OCI-LY1 (cell line): ENCODE measurements at regions not wholly inside any gene's neighbourhood (a gene's known extent, or its start where the extent isn't known, plus 50 kb on each side); places are given as distances from the start of the nearest gene placed in this dataset.
"Not testable (repeated sequence)": the region's sequence is repeated elsewhere in the genome, so short reads cannot be mapped to it uniquely, and the experiment has no call there.

Experiments
- H2AFZ ChIP-seq: fragments of 200-600 bp; sonication (generic), shearing (Covaris generic); 2 replicates; pipeline ENCODE4 v1.6.0; 2014; ENCODE audit warnings: antibody characterized with exemption, mild to moderate bottlenecking, low read length
- H3F3A ChIP-seq: fragments of 200-600 bp; sonication (generic), shearing (Covaris generic); 2 replicates; pipeline ENCODE4 v1.6.0; 2014; ENCODE audit warnings: mild to moderate bottlenecking, antibody characterized with exemption, low read length, moderate library complexity; ENCODE audit not compliant: insufficient read depth
- H3K27ac ChIP-seq: fragments of 200-600 bp; sonication (generic); 2 replicates; pipeline ENCODE4 v1.5.1; 2014; ENCODE audit warnings: low read length, mixed run types, mild to moderate bottlenecking, low read depth; ENCODE audit not compliant: poor library complexity, severe bottlenecking
- H3K27me3 ChIP-seq: fragments of 200-600 bp; sonication (generic); 2 replicates; pipeline ENCODE4 v1.6.0; 2014; ENCODE audit warnings: antibody characterized with exemption, mild to moderate bottlenecking, low read length, moderate library complexity; ENCODE audit not compliant: insufficient read depth
- H3K36me3 ChIP-seq: fragments of 200-600 bp; sonication (generic); 2 replicates; pipeline ENCODE4 v1.6.1; 2014; ENCODE audit warnings: mild to moderate bottlenecking, antibody characterized with exemption, low read length, moderate library complexity, mixed read lengths; ENCODE audit not compliant: insufficient read depth
- H3K4me1 ChIP-seq: fragments of 200-600 bp; sonication (generic); 2 replicates; pipeline ENCODE4 v1.5.1; 2014; ENCODE audit warnings: mild to moderate bottlenecking, low read length, moderate library complexity; ENCODE audit not compliant: insufficient read depth, severe bottlenecking
- H3K4me2 ChIP-seq: fragments of 200-600 bp; sonication (generic), shearing (Covaris generic); 2 replicates; pipeline ENCODE4 v1.6.1; 2014; ENCODE audit warnings: low read length
- H3K4me3 ChIP-seq: fragments of 200-600 bp; sonication (generic); 2 replicates; pipeline ENCODE4 v1.5.1; 2014; ENCODE audit warnings: low read length, low read depth, mild to moderate bottlenecking, mixed read lengths; ENCODE audit not compliant: poor library complexity, severe bottlenecking
- H3K79me2 ChIP-seq: fragments of 200-600 bp; shearing (Covaris generic); 2 replicates; pipeline ENCODE4 v1.6.1; 2016; ENCODE audit warnings: mixed run types, low read length, mixed read lengths; ENCODE audit not compliant: insufficient read depth
- H3K9ac ChIP-seq: fragments of 200-600 bp; sonication (generic), shearing (Covaris generic); 2 replicates; pipeline ENCODE4 v1.6.1; 2014; ENCODE audit warnings: mild to moderate bottlenecking, low read length, mixed read lengths
- H3K9me2 ChIP-seq: fragments of 200-600 bp; sonication (generic), shearing (Covaris generic); 2 replicates; pipeline ENCODE4 v1.6.1; 2014; ENCODE audit warnings: low read depth, mild to moderate bottlenecking, low read length, mixed read lengths
- H3K9me3 ChIP-seq: fragments of 200-600 bp; shearing (Covaris generic); 2 replicates; pipeline ENCODE4 v1.6.1; 2014; ENCODE audit warnings: low read length, mixed read lengths
- H4K20me1 ChIP-seq: fragments of 200-600 bp; sonication (generic), shearing (Covaris generic); 2 replicates; pipeline ENCODE4 v1.6.0; 2016; ENCODE audit warnings: mild to moderate bottlenecking, low read length; ENCODE audit not compliant: insufficient read depth
- EZH2 ChIP-seq: fragments of 200-600 bp; sonication (generic), shearing (Covaris generic); IDR thresholded peaks from 2 replicates; pipeline ENCODE4 v1.8.0; 2017; ENCODE audit warnings: borderline replicate concordance, mixed run types, mild to moderate bottlenecking, antibody characterized with exemption, low read length, moderate library complexity, mixed read lengths
- TF ChIP-seq, protein P1 (sequence below): fragments of 200-600 bp; sonication (generic), shearing (Covaris generic); IDR thresholded peaks from 2 replicates; pipeline ENCODE4 v1.5.1; 2017; ENCODE audit warnings: mild to moderate bottlenecking, antibody characterized with exemption, low read length, moderate library complexity, mixed read lengths

DNA sequence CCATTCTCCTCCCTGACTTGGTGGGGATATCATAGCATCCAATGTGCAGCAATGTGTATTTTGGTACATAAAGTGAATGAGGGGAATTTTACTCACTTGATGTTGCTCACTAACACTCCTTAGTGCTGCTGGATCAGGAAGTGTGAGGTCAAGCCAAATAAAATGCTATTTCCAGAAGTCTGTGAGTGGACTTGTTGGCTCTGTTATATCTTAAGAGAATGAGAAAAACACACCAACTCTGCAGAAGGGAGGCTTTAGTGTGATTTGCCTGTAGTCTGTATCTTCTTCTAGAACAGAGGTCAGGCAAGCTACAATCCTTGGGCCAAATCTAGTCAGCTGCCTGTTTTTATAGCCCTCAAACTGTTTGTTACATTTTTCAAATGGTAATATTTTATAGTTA, 154.3 kb downstream of the POLR1F start:
- Histone ChIP-seq H3K27ac (no peak overlapping the region), H3K9ac (no peak overlapping the region), H2AFZ (no peak overlapping the region), H3K4me1 (no peaks in the 10 kb centered on the region), H3F3A (no peaks in the 10 kb centered on the region), H3K4me2 (no peak overlapping the region), H3K79me2 (no peaks in the 10 kb centered on the region), H4K20me1 (no peaks in the 10 kb centered on the region), H3K27me3 (no peaks in the 10 kb centered on the region), H3K9me3 (no peaks in the 10 kb centered on the region), H3K36me3 (no peaks in the 10 kb centered on the region), H3K4me3 (no peak overlapping the region), H3K9me2 (no peaks in the 10 kb centered on the region)
- TF ChIP-seq, protein P1, sequence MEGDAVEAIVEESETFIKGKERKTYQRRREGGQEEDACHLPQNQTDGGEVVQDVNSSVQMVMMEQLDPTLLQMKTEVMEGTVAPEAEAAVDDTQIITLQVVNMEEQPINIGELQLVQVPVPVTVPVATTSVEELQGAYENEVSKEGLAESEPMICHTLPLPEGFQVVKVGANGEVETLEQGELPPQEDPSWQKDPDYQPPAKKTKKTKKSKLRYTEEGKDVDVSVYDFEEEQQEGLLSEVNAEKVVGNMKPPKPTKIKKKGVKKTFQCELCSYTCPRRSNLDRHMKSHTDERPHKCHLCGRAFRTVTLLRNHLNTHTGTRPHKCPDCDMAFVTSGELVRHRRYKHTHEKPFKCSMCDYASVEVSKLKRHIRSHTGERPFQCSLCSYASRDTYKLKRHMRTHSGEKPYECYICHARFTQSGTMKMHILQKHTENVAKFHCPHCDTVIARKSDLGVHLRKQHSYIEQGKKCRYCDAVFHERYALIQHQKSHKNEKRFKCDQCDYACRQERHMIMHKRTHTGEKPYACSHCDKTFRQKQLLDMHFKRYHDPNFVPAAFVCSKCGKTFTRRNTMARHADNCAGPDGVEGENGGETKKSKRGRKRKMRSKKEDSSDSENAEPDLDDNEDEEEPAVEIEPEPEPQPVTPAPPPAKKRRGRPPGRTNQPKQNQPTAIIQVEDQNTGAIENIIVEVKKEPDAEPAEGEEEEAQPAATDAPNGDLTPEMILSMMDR: no peak
- TF ChIP-seq EZH2: no peak

DNA sequence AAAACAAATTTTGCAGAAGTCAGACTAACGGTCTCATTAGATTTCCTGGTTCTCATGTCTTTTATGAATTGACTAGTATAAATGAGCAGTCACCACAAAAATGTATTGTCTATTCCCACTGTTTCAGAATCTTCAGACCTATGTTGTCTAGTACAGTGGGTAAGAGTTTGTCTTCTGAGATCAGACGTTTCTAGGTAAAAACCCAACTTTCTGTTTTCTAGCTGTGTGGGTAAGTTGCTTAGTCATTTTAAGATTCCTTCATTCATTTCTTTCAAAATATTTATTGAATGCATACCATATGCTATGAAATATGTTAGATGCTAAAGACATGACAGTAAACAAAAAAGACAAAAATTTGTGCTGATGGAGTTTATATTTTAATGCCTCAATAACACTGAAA, 156.3 kb downstream of the POLR1F start:
- no peak for TF ChIP-seq EZH2
- TF ChIP-seq, protein P1: no peak
- no peak overlapping the region for H3K9ac ChIP-seq
- H3K79me2 ChIP-seq: no peaks in the 10 kb centered on the region
- no peaks in the 10 kb centered on the region for H3K9me3 ChIP-seq
- H3K4me2 ChIP-seq: no peak overlapping the region
- no peaks in the 10 kb centered on the region for H3K4me1 ChIP-seq
- H3K9me2 ChIP-seq: no peaks in the 10 kb centered on the region
- no peaks in the 10 kb centered on the region for H3K27me3 ChIP-seq
- H2AFZ ChIP-seq: no peak overlapping the region
- no peak overlapping the region for H3K4me3 ChIP-seq
- H3F3A ChIP-seq: no peaks in the 10 kb centered on the region
- no peak overlapping the region for H3K27ac ChIP-seq
- no peaks in the 10 kb centered on the region for H4K20me1 ChIP-seq
- no peaks in the 10 kb centered on the region for H3K36me3 ChIP-seq

DNA sequence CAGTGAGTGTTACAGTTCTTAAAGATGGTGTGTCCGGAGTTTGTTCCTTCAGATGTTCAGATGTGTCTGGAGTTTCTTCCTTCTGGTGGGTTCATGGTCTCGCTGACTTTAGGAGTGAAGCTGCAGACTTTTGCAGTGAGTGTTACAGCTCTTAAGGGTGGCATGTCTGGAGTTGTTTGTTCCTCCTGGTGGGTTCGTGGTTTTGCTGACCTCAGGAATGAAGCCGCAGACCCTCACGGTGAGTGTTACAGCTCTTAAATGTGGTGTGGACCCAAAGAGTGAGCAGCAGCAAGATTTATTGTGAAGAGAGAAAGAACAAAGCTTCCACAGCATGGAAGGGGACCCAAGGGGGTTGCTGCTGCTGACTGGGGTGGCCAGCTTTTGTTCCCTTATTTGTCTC, 159.6 kb downstream of the POLR1F start:
- H2AFZ ChIP-seq, H3K4me1 ChIP-seq, H3K9ac ChIP-seq, H3K27ac ChIP-seq, H3F3A ChIP-seq, H3K4me2 ChIP-seq, H3K79me2 ChIP-seq, H3K36me3 ChIP-seq, H3K9me2 ChIP-seq, H3K27me3 ChIP-seq, H3K9me3 ChIP-seq, H3K4me3 ChIP-seq, H4K20me1 ChIP-seq: not testable (repeated sequence)

DNA sequence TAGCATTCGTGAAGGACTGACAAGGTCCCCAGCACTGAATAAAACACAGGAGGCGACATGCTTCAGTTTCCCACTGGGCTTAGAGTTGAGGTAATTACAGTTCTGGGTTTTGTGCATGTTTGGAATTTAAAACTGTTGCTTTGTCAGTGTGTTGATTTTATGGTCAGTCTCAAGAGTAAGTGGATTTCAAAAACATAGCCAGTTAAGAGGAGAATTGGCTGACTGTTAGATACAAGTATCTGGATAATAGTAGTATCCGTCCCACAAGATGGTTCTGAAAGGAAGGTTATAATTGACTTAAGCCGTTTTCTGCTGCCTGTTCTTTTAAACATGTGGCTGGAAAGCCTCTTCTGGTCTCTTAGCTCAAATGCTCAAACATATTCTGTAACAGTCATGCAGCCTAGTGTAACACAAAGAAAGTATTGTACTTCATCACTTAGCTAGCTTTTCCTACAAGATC, 170.9 kb downstream of the POLR1F start:
- Histone ChIP-seq H3K4me2 (no peak overlapping the region), H2AFZ (no peak overlapping the region), H3K79me2 (no peaks in the 10 kb centered on the region), H3K27ac (no peak overlapping the region), H3K4me3 (no peak overlapping the region), H3K27me3 (no peaks in the 10 kb centered on the region), H3F3A (no peaks in the 10 kb centered on the region), H3K36me3 (no peaks in the 10 kb centered on the region), H4K20me1 (no peaks in the 10 kb centered on the region), H3K9me3 (no peaks in the 10 kb centered on the region), H3K9me2 (no peaks in the 10 kb centered on the region), H3K4me1 (no peaks in the 10 kb centered on the region), H3K9ac (no peak overlapping the region)
- TF ChIP-seq, protein P1: no peak
- TF ChIP-seq EZH2: no peak
